Nephron progenitor cell (in vitro differentiated cells): ENCODE measurements at regions not wholly inside any gene's neighbourhood (a gene's known extent, or its start where the extent isn't known, plus 50 kb on each side); places are given as distances from the start of the nearest gene placed in this dataset.

Source experiments
- DNase-seq: peaks from one replicate; pipeline ENCODE4 v3.0.0; 2021
- H3K27ac Mint-ChIP-seq: 2 replicates; pipeline ENCODE4 v1.8.0; 2021; ENCODE audit warnings: mild to moderate bottlenecking, moderate library complexity, mixed read lengths
- H3K27me3 Mint-ChIP-seq: 2 replicates; pipeline ENCODE4 v1.8.0; 2021; ENCODE audit warnings: mild to moderate bottlenecking, low read depth, mixed read lengths; ENCODE audit not compliant: poor library complexity
- H3K36me3 Mint-ChIP-seq: 2 replicates; pipeline ENCODE4 v1.8.0; 2021; ENCODE audit warnings: low read depth, mixed read lengths
- H3K4me1 Mint-ChIP-seq: 2 replicates; pipeline ENCODE4 v1.8.0; 2021; ENCODE audit warnings: mixed read lengths
- H3K4me3 Mint-ChIP-seq: 2 replicates; pipeline ENCODE4 v1.8.0; 2021; ENCODE audit warnings: mild to moderate bottlenecking, moderate library complexity, mixed read lengths
- H3K9me3 Mint-ChIP-seq: 2 replicates; pipeline ENCODE4 v1.8.0; 2021; ENCODE audit warnings: mild to moderate bottlenecking, moderate library complexity, mixed read lengths
- TF ChIP-seq, protein P1 (sequence below): fragments of 200-600 bp; sonication (generic); IDR thresholded peaks from 2 replicates; pipeline ENCODE4 v1.5.0; 2021; ENCODE audit warnings: antibody characterized with exemption

DNA sequence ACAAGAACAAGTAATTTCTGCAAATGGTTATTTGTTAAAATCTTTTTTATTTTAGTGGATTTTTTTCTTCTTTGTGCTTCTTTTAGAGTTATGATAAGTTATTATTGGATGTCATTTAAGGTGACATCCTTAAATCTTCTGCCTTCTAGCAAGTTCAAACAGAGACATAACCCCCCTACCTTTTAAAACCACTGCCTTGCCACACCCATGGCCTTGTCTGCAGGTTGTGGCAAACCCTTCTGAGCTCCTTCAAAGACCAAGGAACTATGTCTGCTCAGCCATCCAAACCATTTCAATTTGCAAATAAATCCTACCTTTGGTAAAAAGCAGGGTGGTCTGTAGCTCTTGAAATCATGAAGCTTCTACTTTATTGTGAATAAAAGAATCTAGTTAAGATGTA is 241.6 kb downstream of the FAM76B start:
- peaks cover 11% of the 10 kb centered on the region for H3K4me1 Mint-ChIP-seq
- no peak for DNase-seq
- TF ChIP-seq, protein P1, sequence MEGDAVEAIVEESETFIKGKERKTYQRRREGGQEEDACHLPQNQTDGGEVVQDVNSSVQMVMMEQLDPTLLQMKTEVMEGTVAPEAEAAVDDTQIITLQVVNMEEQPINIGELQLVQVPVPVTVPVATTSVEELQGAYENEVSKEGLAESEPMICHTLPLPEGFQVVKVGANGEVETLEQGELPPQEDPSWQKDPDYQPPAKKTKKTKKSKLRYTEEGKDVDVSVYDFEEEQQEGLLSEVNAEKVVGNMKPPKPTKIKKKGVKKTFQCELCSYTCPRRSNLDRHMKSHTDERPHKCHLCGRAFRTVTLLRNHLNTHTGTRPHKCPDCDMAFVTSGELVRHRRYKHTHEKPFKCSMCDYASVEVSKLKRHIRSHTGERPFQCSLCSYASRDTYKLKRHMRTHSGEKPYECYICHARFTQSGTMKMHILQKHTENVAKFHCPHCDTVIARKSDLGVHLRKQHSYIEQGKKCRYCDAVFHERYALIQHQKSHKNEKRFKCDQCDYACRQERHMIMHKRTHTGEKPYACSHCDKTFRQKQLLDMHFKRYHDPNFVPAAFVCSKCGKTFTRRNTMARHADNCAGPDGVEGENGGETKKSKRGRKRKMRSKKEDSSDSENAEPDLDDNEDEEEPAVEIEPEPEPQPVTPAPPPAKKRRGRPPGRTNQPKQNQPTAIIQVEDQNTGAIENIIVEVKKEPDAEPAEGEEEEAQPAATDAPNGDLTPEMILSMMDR = no peak
- peaks cover 7% of the 10 kb centered on the region for H3K36me3 Mint-ChIP-seq
- no peak overlapping the region for H3K27ac Mint-ChIP-seq
- peaks cover 11% of the 10 kb centered on the region for H3K9me3 Mint-ChIP-seq
- H3K27me3 Mint-ChIP-seq = no peaks in the 10 kb centered on the region
- no peak overlapping the region for H3K4me3 Mint-ChIP-seq

DNA sequence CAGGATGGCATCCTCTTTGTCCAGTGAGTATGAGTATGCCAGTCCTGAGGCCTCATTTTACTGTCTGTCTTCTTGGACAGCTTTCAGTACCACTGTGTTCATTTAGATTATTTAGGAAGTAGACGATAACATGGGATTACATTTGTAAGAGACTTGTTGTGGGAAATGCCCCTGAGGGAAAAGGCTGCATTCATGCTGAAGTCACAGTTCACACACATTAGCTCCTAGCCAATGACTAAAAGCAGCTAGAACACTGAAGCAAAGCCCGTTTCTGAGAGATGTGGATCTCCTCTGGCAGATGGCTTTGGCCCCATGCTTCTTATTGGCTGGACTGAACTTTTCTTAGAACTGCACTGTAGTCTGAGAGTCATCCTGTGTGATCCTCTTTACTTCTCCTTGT is 242.4 kb downstream of the FAM76B start:
- Mint-ChIP-seq H3K36me3 (peaks cover 7% of the 10 kb centered on the region), H3K4me3 (no peak overlapping the region), H3K27me3 (peaks cover under 1% of the 10 kb centered on the region), H3K27ac (no peak overlapping the region), H3K9me3 (peaks cover 11% of the 10 kb centered on the region), H3K4me1 (peaks cover 5% of the 10 kb centered on the region)
- TF ChIP-seq, protein P1 = no peak
- DNase-seq = no peak

DNA sequence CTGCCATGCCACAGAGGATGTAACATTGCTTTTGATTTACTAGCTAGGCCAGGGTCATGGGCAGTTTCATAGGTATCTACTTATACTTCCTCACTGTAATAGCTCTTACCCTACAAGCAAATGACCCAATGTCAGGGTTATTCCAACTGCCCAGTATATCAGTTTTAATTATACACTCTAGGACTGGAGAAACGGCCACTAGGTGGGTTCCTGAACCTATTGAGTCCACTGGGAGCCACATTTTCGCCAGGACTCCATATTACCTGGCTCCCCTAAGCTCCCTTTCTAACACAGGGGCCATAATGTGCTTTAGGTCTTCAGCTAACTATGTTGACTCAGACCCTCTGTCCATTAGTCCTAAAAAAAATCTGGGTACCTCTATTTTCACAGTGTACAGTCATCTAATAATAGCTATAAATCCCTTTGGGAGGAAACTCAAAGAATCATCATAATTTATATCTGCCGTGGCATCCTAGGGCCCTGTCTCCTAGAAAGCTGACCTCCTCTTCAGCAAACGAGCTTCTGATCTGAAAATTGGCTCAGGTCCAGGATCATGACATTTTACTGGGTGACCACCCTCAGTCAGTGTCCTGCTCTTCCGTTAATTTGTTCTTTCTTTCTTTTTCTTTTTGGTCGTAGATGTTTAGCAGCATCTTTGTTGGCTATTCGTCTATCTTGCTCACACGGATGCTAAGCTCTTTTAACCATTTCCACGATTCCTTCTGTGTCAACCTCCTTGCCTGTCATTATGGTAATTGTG is 244.3 kb downstream of the FAM76B start:
- H3K36me3 Mint-ChIP-seq = no peaks in the 10 kb centered on the region
- H3K27me3 Mint-ChIP-seq = peaks cover 4% of the 10 kb centered on the region
- no peaks in the 10 kb centered on the region for H3K9me3 Mint-ChIP-seq
- no peak overlapping the region for H3K27ac Mint-ChIP-seq
- peaks cover 5% of the 10 kb centered on the region for H3K4me1 Mint-ChIP-seq
- TF ChIP-seq, protein P1 = no peak
- H3K4me3 Mint-ChIP-seq = no peak overlapping the region
- no peak for DNase-seq

DNA sequence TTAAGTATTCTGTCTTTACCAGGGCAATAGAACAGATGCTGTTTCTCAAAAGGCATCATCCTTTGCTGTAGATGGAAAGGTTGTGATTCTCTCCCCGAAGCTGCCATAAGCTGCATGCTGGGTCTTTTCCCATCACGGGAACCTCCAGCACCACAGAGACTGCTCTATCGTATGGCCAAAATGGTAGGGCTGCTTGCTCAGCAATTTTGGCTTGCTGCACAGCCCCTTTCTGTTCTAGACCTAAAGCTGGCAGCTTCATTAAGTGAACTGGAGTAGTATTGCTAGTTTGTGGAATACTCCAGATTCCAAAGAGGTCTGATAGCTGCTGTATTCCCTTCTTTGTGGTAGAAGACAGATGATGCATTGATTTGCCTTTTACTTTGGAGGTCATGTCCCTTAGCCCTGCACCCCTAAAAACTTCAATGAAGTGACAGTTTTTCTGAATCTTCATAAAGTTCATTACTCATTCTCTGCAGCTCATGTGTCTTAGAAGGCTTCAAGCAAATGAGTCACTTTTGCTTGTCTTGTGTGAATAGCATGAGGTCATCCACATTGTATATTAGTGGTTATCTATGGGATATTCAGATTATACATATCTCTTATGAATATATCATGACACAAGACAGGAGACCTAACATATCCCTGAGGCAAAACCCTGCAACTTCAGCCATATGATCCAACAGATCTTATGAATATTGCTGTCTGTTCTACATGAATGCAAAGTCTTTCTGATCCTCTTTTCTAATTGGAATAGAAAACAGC is 245.3 kb downstream of the FAM76B start:
- Mint-ChIP-seq H3K4me1 (peaks cover 5% of the 10 kb centered on the region), H3K9me3 (no peaks in the 10 kb centered on the region), H3K27me3 (peaks cover 8% of the 10 kb centered on the region), H3K36me3 (no peaks in the 10 kb centered on the region), H3K4me3 (no peak overlapping the region), H3K27ac (no peak overlapping the region)
- TF ChIP-seq, protein P1 = no peak
- no peak for DNase-seq

DNA sequence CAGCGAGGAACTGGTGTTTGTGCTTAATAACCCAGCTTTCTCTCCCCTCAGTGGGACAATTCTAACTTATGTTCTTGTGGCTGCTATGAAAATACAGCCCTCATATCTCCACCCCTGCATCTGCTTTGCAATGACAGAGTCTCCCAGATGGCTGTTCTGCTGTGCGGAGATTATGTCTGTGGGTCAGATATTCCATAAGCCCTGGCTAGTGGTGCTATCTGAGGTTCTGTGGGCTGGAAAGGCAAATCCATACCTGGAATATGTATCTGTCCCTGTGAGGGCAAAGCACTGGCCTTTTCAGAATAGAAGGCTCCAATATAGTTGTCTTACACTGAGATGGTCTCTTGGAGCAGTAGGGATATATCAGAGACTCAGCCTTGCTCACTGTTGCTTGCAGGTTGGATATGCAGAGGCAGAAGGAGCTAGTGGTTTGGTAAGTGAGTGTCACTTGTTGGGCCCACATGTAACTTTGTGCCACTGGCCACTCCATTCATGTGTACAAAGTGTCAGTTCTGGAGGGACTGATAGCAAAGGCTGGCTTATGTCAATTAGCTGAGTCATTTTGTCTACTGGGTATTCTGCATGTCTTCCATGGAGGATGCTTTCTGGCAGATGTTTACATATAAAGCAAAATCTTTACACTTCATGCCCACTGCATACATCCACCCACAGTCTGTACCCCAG is 246.6 kb downstream of the FAM76B start:
- H3K4me3 Mint-ChIP-seq = no peak overlapping the region
- H3K27me3 Mint-ChIP-seq = peaks cover 8% of the 10 kb centered on the region
- H3K4me1 Mint-ChIP-seq = peaks cover 5% of the 10 kb centered on the region
- H3K36me3 Mint-ChIP-seq = no peaks in the 10 kb centered on the region
- no peak for DNase-seq
- no peak overlapping the region for H3K27ac Mint-ChIP-seq
- H3K9me3 Mint-ChIP-seq = no peaks in the 10 kb centered on the region
- TF ChIP-seq, protein P1 = no peak
